ENCODE measurements at regions not wholly inside any gene's neighbourhood (a gene's known extent, or its start where the extent isn't known, plus 50 kb on each side); places are given as distances from the start of the nearest gene placed in this dataset.
A peak's percentile ranks its signal among the peaks of the same experiment; 100 is the strongest.
"Not testable (repeated sequence)": the region's sequence is repeated elsewhere in the genome, so short reads cannot be mapped to it uniquely, and the experiment has no call there.

DNA sequence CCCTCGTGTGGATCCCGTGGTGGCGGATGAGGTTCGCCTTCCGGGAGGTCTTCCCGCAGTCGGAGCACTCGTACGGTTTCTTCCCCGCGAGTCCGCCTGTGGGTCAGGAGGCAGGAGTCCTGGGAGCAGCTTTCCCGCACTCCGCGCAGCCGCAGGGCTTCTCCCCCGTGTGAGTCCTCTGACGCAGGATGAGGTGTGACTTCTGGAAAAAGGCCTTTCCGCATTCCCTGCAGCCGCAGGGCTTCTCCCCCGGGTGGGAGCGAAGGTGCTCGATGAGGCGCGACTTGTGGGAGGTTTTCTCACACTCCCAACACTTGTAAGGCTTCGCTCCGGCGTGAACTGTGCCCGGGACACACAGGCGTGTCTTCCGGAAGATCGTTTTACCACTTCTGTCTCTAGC lies 68.8 kb upstream of the WIPI2 start:
- not testable (repeated sequence) for DNase-seq (ENCODE audit: low read depth in 3 of 3)

DNA sequence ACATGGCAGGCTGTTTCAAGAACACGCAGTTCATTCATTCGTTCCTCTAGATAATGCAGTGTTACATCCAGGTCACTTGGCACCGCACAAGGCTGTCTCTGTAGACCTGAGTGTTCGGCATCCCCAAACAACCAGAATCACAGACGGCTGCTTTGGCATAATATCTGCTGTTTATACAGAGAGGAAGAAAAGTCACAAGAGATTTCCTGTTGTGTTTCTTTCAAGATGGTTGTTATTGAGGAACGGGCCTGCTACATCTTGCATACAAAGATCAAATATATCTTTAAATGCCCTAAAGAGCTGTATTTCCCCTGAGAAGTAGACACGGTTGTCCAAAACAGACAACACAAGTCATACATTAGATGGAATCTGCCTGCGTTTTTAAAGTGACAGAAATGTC lies 58.8 kb upstream of the WIPI2 start:
- not testable (repeated sequence) for DNase-seq (ENCODE audit: low read depth in 3 of 3)

DNA sequence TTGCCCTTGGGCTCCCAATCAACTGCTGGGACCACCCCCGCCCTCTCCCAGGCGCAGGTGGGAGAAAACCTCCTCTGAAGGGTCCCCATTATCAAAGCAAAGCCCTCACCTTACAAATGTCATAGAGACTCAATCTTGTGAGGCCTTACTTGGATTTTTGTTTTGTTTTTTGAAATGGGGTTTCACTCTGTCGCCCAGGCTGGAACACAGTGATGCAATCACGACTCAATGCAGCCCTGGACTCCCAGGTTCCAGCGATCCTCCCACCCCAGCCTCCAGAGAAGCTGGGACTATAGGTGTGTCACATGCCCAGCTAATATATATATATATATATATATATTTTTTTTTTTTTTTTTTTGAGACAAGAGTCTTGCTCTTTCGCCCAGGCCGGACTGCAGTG lies 57.5 kb upstream of the WIPI2 start:
- DNase-seq (ENCODE audit: low read depth in 3 of 3): no peak

- peak in 1 of 3 experiments; percentile 24 for DNase-seq (ENCODE audit: low read depth in 3 of 3)
These were observed 50.0 kb upstream of the WIPI2 start for GRCh38 chr7:5139998-5140397.
